Esophagus squamous epithelium (tissue), 4 donors: ENCODE measurements at regions not wholly inside any gene's neighbourhood (a gene's known extent, or its start where the extent isn't known, plus 50 kb on each side); places are given as distances from the start of the nearest gene placed in this dataset.

Experiments
- POLR2A ChIP-seq, 4 donors: fragments of 450-650 bp; IDR thresholded peaks; one replicate each; pipeline ENCODE4 v1.6.1; 2017; ENCODE audit warnings: antibody characterized with exemption in 4 of 4, mild to moderate bottlenecking in 4 of 4, moderate library complexity in 3 of 4
- TF ChIP-seq, protein P1 (sequence below), 6 experiments: fragments of 450-650 bp in 4 of 6; fragments of 200-600 bp in 2 of 6; sonication (generic) in 2 of 6; IDR thresholded peaks; one replicate each; pipeline ENCODE4 v1.5.1; 2016 to 2019; ENCODE audit warnings: antibody characterized with exemption in 6 of 6, mild to moderate bottlenecking in 4 of 6, moderate library complexity in 4 of 6

- TF ChIP-seq POLR2A (IDR thresholded peaks at IDR 0.05): no peak
- TF ChIP-seq, protein P1, sequence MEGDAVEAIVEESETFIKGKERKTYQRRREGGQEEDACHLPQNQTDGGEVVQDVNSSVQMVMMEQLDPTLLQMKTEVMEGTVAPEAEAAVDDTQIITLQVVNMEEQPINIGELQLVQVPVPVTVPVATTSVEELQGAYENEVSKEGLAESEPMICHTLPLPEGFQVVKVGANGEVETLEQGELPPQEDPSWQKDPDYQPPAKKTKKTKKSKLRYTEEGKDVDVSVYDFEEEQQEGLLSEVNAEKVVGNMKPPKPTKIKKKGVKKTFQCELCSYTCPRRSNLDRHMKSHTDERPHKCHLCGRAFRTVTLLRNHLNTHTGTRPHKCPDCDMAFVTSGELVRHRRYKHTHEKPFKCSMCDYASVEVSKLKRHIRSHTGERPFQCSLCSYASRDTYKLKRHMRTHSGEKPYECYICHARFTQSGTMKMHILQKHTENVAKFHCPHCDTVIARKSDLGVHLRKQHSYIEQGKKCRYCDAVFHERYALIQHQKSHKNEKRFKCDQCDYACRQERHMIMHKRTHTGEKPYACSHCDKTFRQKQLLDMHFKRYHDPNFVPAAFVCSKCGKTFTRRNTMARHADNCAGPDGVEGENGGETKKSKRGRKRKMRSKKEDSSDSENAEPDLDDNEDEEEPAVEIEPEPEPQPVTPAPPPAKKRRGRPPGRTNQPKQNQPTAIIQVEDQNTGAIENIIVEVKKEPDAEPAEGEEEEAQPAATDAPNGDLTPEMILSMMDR (IDR thresholded peaks at IDR 0.05): no peak
Observed at GRCh38 chr9:88775966-88776365, 215.3 kb upstream of the S1PR3 start.
